ENCODE measurements at regions not wholly inside any gene's neighbourhood (a gene's known extent, or its start where the extent isn't known, plus 50 kb on each side); places are given as distances from the start of the nearest gene placed in this dataset.
A peak's percentile ranks its signal among the peaks of the same experiment; 100 is the strongest.

DNA sequence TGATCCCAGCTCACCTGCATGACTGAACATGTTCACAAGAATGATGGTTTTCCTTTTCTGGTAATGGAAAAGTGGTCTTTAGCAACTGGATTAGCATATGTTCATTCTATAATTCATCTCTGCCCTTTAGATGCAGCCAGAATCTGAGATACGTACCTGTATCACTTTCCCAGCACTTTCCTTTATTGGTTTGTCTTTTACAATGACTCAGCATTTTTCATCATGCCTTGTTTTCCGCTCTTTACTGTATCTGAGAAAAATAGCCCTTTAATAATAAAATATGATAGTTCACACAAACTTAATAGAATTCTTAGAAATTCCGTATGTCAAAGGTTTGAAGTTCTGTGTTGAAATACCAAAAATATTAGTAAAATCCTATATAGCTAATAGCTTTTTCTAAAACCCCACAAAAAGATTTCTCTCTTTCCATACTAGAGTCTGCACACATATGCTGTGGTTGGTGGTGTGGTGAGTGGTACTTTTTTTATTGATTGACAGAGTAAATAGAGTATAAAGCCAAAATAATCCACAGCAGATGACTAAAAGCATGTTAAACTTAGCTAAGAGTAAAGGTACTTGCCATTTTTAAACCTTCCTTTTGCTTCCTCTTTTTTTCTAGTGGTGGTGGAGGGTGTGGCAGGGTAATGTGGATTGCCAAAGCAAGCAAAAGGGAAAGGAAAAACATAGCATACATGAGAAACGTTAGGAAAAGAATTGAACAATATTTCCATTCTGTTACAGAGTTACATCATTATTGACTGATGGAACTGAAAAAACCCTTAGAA lies 328.9 kb upstream of the RBMS3 start:
- TF ChIP-seq CTCF (IDR thresholded peaks at IDR 0.05) = peak in 1 of 6 experiments; percentile 5
- TF ChIP-seq POLR2AphosphoS5 (IDR thresholded peaks at IDR 0.05) = no peak

All from upper lobe of left lung (tissue), 4 donors.